ENCODE measurements at regions not wholly inside any gene's neighbourhood (a gene's known extent, or its start where the extent isn't known, plus 50 kb on each side); places are given as distances from the start of the nearest gene placed in this dataset.

DNA sequence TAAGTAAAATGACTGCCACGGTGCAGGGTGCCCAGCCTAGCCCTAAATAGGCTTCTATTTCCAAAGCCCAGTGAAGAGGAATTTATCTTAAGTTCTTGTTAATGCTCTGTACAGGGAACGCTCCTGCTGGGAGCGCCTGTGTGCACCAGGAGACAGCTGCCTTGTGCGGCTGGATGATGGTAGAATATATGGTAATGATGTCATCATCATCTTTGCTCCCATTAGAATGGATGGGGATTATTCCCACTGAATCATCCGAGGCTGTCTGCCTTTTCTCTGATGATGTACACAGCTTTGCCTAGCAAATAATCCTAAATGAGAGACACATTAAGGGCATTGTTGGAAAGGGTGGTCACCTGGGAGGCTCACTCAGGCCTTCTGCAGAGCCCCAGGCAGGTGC is 928.1 kb downstream of the CCSER2 start:
- no peak for DNase-seq

DNA sequence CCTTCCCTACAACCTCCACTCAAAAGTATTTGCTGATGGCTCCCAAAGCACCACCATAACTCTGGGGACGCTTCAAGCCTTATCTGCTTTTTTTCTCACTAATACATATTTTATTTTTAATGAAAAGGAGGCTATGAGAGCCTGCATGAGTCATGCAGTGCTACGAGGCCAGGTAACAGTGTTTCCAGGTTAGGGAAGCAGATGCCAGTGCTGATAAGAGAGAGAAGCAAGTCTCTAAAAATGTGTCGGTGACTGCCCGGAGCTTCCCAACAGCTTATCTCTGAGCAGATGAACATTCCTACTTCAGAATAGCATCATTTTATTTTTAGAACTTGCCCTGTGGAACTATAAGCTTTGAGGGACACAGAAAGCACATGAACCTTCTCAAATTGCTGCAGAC is 931.5 kb downstream of the CCSER2 start:
- DNase-seq: no peak

DNA sequence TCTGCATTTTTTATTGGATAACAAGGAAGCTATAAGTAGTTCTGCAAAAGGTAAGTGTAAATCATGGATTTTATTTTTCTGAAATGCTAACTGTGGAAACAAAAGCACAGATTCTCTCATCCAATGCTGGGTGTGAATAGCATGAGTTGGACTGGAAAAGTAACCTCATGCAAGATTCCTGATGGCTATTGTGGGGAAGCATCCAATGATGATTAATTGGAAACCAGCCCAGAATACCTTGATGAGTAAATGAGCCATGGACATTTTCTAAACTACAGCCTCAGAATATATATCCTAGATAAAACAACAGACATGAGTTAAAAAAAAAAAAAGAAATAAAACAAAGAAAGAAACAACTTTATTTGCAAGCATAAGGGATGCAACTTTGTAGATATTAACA is 934.6 kb downstream of the CCSER2 start:
- no peak for DNase-seq

DNA sequence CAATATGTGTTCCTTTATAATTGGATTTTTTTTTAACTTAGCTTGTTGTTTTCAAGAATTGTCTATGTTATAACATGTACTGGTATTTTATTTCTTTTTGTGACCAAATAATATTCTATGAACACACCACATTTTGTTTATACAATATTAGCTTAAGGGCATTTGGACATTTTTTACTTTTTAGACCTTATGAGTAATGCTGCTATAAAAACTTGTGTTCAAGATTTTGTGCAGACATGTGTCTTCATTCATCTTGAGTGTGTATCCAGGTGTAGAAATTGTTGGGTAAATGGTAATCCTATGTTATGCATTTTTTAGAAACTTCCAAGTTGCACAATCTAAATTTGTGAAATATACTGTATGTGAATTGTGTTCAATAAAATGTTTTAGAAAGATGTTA is 936.7 kb downstream of the CCSER2 start:
- DNase-seq: no peak

DNA sequence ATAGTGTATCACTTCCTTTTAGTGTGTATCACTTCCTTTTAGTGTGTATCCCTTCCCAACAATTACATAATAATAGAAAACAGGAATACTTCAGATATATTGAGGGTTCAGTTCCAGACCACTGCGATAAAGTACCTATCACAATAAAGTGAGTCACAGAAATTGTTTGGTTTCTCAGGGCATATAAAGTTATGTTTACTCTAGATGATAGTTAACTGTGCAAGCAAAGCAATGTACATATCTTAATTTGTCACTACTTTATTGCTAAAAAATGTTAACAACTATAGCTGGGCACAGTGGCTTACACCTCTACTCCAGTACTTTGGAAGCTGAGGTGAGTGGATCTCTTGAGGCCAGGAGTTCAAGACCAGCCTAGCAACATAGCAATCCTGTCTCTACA is 938.4 kb downstream of the CCSER2 start:
- DNase-seq: no peak

DNA sequence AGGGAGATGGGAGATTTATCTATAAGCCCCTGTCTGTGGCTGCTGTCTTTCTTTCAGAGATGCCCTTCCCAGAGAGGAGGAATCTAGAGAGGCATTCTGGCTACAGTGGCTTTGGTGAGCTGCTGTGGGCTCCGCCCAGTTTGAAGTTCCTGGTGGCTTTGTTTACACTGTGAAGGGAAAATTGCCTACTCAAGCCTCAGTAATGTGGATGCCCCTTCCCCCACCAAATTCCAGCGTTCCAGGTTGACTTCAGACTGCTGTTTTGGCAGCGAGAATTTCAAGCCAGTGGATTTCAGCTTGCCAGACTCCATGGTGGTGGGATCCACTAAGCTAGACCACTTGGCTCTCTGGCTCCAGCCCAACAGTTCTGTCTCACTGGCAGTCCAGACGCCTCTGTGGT is 951.6 kb downstream of the CCSER2 start:
- DNase-seq: no peak

DNA sequence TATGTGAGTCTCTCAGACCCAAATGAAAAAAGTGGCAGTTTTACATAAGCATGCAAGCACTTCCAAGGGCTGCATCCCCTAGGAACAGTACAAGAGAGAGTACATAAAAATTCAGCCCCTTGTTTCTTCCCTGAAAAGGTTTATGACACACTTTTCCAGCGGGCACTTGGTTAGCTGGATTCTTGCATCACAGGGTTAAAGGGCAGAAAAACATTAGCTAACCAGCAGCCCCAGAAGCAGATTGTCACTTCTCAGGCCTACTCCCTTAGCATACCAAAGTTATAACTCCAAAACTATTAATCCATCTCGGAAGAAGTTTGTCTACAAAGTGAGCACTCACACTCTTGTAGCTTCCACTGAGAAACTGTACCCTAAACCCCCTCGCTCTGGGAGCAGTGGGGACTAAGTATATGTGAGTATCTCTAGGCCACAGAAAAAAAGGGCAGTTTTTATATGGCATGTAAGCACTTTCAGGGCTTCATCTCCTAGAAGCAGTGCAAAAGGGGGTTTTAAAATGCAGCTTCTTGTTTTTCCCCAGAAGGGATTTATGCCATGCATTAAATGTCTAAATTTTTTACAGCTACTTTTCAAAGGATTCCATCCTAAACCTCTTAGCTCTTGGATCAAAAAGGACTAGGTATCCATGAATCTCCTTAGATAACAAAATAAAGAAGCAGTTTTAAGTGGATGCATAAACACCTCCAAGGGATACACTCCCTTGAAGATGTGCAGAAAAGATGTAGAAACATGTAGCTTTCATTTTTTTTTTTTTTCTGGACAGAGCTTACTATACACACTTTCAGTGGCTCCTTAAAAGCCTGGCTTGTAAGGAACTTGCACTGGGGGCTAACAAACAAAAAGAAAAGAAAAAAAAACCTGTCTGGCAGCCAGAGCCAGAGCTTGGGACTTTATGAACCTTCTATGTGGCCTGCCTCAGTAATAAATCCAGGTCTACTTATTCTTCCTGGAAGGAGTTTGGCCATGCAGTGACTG is 956.7 kb downstream of the CCSER2 start:
- DNase-seq: no peak

DNA sequence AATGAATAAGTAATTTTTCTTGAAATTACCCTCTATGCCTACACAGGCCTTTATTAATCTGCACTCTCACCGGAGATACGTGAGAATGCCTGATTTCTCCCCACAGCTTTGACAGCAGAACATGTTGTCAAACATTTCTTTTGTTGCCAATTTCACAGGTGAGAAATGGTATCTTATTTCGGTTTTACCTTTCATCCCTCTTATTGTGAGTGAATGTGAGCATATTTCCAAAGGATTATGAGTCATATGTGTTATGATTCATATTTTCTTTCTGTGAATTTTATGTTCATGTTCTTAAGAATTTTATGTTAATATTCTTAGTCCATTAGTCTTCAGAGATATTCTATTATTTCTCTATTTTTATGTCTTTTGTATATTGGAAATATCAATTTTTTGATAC is 965.1 kb downstream of the CCSER2 start:
- DNase-seq: no peak

DNA sequence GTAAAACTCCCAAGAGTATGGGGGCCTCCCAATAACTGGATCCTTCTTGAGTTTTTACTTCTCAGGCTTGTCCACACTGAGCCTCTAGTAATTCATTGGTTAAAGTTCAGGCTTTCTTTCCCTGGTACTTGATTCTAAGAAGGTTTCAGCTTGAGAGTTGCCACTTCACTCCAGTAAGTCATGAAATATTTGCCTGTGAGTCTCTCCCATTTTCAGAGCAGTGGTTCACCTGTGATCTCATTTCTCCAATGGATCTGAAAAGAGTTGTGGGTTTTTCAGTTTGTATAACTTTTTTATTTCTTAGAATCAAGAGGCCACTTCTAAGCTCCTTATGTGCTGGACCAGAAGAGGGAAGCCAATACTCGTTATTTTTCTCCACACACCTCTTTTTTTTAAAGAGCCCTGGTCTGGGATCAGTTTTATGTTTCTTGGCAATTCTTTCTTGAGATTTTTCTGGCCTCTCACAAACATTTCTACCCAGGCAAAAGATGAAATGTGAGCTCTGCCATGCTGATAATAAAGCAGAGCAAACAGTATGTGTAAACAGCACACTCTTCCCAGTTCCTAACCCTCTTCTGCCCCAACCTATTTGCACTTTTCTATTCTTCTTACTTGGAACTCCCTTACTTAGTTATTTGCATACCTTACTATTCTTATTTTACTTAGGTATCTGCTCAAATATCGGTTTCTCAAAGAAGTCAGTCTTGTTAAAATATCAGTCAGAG is 983.4 kb downstream of the CCSER2 start:
- no peak for DNase-seq

DNA sequence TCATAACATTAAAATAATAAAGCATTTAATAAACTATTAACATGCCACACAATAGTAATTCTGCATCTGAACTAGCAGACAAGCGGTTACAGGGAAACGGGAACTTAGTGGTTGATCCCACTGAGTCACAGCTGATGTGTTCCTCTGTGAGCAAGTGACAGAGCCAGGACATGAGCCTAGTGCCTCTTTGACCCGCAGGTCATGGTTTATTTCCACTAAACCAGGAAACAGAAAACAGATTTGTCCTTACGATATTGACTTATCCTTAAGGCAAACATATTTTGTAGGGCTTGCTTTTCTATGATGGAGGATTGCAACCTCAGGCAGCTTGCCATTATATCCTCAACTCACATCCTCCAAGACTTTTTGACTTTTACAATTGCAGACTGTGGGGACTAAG is 987.3 kb downstream of the CCSER2 start:
- DNase-seq: no peak

DNA sequence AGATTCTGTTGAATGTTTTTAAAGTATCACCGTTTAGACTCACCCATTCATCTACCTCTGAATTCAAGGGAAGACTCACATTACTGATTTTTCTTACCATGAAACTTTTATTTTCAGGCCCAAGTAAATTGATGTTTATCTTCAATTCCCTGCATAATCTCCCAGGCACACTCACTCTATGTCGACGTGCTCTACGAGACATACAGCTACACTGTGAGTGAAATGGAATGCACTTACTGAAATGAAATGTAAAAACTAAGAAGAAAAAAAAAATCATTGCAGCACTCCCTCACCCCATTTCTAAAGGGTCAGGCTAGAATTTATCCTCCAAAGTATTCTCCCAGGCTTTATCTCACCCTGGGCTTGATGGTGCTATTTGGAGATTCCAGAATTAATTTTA is 987.9 kb downstream of the CCSER2 start:
- no peak for DNase-seq

DNA sequence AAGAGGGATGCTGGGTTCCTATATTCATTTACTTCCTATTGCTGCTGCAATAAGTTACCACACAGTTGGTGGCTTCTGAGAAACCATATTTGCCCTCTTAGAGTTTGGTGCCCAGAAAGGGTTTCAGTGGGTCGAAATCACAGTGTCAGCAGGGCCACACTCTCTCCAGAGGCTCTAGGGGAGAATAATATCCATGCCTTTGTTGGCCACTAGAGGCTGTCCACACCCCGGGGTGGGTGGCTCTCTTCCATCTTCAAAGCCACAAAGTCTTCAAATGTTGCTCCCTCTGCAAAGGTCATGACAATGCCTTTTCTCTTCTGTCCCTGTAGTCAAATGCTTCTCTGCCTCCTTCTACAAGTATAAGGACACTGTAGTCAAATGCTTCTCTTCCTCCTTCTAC is 989.4 kb downstream of the CCSER2 start:
- no peak for DNase-seq

DNA sequence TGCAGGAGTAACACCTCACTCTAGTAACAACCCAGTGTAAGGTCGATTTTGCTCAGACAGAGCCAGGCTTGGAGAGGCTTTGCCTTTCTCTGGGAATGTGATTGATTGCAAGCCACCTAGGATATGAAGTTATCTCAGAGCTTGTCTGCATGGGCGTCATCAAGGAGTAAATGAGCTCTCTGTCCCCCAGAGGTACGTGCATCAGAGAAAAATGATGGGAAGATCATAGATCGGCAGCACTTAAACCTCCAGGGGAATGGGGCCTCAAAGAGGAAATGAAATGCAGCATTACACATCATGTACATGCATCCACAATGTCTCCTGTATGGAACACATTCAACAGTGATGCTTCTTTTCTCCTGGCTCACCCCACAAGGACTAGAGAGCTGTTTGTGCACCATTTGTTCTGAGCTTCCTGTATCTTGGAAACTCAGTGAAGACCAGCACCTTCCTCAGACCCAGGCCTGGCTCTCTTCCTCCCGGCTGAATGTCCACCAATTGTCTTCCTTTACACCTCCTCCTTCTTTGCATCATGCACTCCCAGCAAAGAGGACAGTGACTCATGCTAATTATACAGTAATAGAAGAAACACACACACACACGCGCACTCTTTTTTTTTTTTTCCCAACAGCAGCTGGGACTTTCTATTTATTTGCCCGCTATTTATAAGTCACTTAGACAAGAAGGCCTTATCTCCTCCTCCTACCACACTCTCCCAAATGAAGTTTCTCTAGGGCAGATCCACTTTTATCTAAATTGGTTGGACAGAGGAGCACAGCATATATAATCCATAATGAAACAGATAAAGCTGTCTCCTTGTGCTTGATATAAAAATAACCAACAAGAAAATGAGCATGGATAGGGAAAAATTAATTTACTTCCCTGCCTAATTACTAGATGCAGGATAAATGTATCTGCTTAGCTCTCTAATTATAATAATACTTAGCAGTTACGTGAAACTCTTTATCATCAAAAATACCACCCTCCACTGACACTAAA is 990.7 kb downstream of the CCSER2 start:
- no peak for DNase-seq

DNA sequence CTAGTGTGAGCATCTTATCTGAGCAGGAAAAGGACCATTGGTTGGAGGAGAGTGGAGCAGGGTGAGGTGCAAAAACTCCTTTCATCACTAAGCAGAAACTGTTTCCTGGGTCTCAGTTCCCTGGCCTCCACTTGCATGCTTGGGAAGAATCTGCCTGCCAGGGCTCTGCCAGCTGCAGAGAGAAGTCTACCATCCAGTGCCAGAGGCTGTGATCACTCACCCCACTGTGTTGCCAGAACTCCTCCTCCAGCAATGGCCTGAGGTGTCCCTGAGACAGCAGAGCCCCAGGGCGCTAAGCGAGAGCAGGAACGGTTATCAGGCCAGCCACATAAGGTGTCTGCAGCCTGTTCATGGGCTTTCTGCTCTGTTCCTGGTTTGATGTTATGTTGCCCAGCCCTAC is 991.4 kb downstream of the CCSER2 start:
- no peak for DNase-seq

DNA sequence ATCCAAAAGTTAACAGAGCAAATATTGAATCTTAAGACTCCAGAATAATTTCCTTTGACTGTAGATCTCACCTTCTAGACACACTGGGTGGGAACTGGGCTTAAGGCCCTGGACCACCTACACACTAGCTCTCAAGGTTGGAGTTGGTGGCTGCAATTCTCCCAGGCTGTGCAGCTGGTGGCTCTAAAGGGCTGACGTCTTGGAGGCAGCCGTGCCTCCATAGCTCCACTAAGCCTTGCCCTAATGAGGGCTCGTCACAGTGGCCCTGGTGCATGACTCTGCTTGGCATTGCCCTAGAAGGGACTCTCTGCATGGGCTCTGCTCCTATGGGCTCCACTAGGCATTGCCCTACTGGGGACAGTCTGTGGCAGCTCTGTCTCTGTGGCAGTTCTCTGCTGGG is 1005.2 kb downstream of the CCSER2 start:
- no peak for DNase-seq

DNA sequence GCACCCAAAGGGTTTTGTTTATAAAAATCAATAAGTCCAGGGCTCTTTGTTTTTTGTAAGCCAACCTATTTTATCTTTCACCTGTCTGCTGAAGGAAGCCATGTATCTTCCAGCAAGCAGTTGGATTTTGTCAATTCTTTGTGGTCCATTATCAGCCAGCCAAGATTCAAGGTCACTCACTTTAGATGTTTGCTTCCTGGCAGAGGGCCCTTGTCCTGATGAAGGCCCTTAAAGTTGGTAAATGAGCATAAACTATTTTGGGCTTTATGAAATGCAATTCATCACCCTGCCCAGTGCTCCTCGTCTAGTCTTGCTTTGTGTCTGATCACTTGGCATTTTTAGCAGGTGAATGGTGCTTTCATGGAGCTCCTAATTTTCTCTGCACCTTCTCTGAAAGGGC is 1004.2 kb downstream of the GRID1 start:
- no peak for DNase-seq

DNA sequence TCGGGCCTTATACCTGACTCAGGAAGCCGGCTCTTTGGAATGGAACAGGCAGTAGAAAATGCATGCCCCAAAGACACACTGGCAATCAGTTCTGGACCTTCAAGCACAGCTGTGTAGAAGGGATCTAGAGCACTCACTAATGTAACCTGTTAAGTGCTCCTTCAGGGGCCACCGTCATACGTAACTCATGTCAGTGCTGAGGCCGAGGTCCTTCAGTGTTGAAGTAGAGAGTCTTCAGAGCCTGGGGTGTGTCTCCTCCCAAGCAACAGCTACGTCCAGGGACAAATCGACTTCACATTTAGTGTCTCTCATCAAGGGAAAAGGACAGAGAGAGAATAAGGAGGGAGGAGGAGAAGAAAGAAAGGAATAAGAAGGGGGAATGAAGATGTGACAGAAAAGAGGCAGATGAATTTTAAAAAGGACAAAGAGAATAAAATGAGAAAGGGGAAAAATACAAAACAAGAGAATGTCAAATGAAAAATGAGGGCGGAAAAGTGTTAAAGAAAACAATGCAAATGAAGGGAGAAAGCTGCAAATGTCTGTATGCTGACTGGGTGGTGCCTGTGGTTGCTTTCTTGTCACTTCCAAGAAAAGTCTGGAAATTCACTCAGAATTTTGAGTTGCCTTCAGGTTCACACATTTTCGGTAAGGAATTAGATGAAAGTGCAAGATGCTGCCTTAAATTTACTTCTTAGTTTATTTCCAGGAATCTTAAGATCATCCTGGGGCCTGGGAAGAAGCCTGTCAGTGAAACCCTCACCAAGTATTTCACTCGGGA is 989.4 kb downstream of the GRID1 start:
- DNase-seq: no peak

DNA sequence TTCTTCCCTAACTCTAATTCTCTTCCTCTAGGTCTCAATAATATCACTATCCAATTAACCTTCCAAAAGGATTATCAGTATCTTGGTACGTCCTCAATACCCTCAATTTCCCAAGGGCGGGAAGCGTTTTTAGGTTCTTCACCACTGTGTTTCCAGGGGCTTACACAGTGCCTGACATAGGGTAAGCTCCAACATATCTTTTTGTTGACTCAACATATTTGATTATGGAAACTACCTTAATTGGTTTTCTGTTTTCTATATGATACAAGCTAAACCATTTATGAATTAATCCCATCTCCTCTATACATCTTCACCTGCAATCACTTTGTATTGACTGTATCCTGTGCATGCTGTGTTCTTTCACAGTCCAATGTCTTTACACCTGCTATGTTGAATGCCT is 987.3 kb downstream of the GRID1 start:
- no peak for DNase-seq

DNA sequence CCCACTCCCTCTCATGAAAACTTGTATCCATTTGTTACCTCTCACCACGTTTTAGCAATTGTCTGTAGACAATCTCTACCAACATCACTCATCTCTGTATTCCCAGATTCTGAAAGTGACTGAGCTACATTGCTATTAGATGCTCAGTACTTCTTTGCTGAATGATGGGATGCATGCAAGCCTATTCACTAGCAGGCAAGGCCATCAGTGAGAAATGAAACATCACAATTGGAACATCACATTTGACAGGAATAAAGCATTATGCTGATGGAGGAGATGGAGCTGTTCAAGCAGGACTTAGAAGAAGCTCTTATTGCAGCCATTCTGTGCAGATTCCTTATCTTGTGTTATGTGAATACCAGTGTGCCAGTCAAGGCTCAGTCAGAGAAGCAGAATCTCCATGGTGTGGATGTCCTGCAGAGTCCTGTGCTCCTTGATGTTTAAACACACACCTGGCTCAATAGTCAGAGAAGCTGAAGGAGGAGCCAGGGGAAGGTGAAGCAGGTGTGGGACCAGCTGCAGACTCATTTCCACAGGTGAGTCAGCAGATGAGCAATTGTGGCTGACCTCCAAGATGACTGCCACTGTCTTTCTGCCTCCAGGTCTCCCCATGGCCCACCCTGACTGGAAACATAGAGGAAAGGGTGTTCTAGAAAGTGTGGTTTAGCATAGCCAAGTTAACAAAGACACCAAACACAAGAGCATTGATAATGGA is 965.5 kb downstream of the GRID1 start:
- no peak for DNase-seq

DNA sequence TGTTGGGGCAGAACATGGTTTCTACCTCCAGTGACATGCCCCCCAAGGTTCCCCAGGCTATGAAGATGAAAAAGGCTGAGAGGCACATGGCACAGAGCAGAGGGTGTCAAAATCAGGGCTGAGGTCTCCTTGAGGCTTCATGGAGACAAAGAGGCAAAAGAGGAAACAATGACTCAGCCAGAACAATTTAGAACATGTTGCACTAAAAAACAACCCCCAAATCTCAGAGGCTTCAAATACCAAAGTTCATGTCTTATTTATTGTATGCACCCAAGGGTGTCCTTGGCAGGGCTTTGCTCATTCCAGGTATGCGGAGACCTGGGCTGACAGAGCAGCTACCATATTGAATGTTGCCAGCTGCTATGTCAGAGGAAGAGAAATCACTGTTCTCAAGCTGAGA is 964.1 kb downstream of the GRID1 start:
- DNase-seq: no peak

DNA sequence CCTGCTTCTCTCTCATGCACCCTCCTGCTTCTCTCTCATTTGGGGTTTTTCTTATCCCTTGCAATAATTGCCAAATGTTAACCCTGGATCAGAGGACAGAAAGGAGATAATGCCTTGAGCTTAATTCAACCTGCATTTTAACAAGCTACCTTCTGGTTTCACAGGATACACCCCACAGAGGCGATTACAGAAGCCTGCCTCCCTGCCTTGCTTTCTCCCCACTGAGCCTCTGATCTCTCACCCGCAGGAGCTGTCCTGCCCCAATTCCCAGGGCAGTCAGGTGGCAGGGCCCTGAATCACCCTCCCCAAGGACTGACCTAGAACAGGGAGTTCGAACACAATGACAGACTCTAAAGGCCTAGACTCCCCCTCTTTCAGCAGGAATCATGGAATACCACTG is 959.5 kb downstream of the GRID1 start:
- DNase-seq: no peak
